ENCODE measurements at regions not wholly inside any gene's neighbourhood (a gene's known extent, or its start where the extent isn't known, plus 50 kb on each side); places are given as distances from the start of the nearest gene placed in this dataset.
A peak's percentile ranks its signal among the peaks of the same experiment; 100 is the strongest.

DNA sequence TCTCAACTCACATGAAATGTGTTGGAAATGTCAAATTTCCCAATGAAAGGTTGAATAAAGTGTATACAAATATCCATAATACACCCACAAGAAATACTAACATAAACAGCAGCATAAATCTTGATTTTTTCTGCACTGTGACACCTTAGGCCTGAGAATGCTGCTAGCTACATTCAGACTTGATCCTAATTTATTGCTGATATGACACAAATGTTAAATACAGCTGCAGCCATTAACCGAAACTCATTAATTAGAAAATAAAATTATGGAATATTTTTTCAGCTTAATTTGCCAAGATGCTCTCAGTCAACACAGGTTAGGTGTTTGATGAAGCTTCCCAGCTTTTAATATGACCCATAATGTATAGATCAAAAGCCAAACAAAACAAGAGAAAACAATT is 914.3 kb upstream of the C9orf72 start:
- H3K4me3 ChIP-seq (replicated peaks in 1 of 3; ENCODE audit: insufficient read depth in 1 of 3, low read depth in 2 of 3, low read length in 3 of 3): no peak overlapping the region
- no peaks in the 10 kb centered on the region for H4K20me1 ChIP-seq (ENCODE audit: insufficient read depth, low read length)
- no TSS peak for BruUV-seq (replicated peaks)
- no peak overlapping the region for H2AFZ ChIP-seq (ENCODE audit: low read length)
- DNase-seq (ENCODE audit: low spot score) (no peak), ATAC-seq (no peak), FAIRE-seq (no peak)
- H3K27me3 ChIP-seq (ENCODE audit: control insufficient read depth in 1 of 2, insufficient read depth in 2 of 2, low read length in 2 of 2): no peaks in the 10 kb centered on the region
- H3K36me3 ChIP-seq (replicated peaks in 1 of 2; ENCODE audit: control insufficient read depth in 1 of 2, insufficient read depth in 2 of 2, low read length in 2 of 2): no peaks in the 10 kb centered on the region
- no peak overlapping the region for H3K27ac ChIP-seq (ENCODE audit: extremely low read length, insufficient read depth, low read length)
- H3K9ac ChIP-seq (ENCODE audit: insufficient read depth, low read depth, low read length): no peak overlapping the region
- POLR2A ChIA-PET: no interaction called here
- TF ChIP-seq MAFF (IDR thresholded peaks at IDR 0.05; ENCODE audit: low read depth, low read length) (peak; percentile 87), MAFK (conservative IDR thresholded peaks at IDR 0.05 in 1 of 2, IDR thresholded peaks at IDR 0.05 in 1 of 2; ENCODE audit: low read length in 2 of 2) (peak; percentile 78 to 89), AGO2 (optimal IDR thresholded peaks at IDR 0.05; ENCODE audit: low read depth, low read length) (no peak), HMGA1 (CRISPR knock-in tag; conservative IDR thresholded peaks at IDR 0.05) (no peak), MBNL3 (CRISPR knock-in tag; conservative IDR thresholded peaks at IDR 0.05) (no peak), ZNF598 (CRISPR knock-in tag; IDR thresholded peaks at IDR 0.05; ENCODE audit: borderline replicate concordance) (no peak), SUZ12 (IDR thresholded peaks at IDR 0.05; ENCODE audit: low read depth, low read length) (no peak), MEIS1 (CRISPR knock-in tag; IDR thresholded peaks at IDR 0.05; ENCODE audit: borderline replicate concordance) (no peak), CBX2 (IDR thresholded peaks at IDR 0.05; ENCODE audit: low read depth, low read length) (no peak), CBX2 (CRISPR knock-in tag; IDR thresholded peaks at IDR 0.05; ENCODE audit: low read depth) (no peak), ZBTB40 (IDR thresholded peaks at IDR 0.05) (no peak), ZBTB40 (CRISPR knock-in tag; IDR thresholded peaks at IDR 0.05) (no peak), ZSCAN29 (CRISPR knock-in tag; conservative IDR thresholded peaks at IDR 0.05) (no peak), KDM5B (CRISPR knock-in tag; IDR thresholded peaks at IDR 0.05; ENCODE audit: borderline replicate concordance) (no peak), ZNF672 (CRISPR knock-in tag; IDR thresholded peaks at IDR 0.05) (no peak), ZNF180 (CRISPR knock-in tag; IDR thresholded peaks at IDR 0.05; ENCODE audit: borderline replicate concordance, low read depth) (no peak)
- TF ChIP-seq, protein P1, sequence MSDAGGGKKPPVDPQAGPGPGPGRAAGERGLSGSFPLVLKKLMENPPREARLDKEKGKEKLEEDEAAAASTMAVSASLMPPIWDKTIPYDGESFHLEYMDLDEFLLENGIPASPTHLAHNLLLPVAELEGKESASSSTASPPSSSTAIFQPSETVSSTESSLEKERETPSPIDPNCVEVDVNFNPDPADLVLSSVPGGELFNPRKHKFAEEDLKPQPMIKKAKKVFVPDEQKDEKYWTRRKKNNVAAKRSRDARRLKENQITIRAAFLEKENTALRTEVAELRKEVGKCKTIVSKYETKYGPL (CRISPR knock-in tag; IDR thresholded peaks at IDR 0.05): no peak
- TF ChIP-seq, protein P2, sequence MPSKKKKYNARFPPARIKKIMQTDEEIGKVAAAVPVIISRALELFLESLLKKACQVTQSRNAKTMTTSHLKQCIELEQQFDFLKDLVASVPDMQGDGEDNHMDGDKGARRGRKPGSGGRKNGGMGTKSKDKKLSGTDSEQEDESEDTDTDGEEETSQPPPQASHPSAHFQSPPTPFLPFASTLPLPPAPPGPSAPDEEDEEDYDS (CRISPR knock-in tag; IDR thresholded peaks at IDR 0.05): no peak
- H3K79me2 ChIP-seq (ENCODE audit: insufficient read depth, low read length): no peaks in the 10 kb centered on the region
- WGBS (ENCODE audit: low lambda C conversion rate): 4% methylated on average over 1 of the region's 1 CpG
- no peaks in the 10 kb centered on the region for H3K4me1 ChIP-seq (ENCODE audit: insufficient read depth, low read length)
- H3K9me3 ChIP-seq (ENCODE audit: low read length): no peaks in the 10 kb centered on the region
- no peak overlapping the region for H3K4me2 ChIP-seq (ENCODE audit: low read depth, low read length)
- in situ Hi-C loops (cut with HindIII; ENCODE audit: extremely low pct_ligation_motif_present, low pct_unique_long_range_greater_than_20kb): no loop called here
- intact Hi-C loops (cut with micrococcal nuclease; ENCODE audit: unreplicated experiment): no loop called here
- CTCF ChIA-PET (ENCODE audit: low intra/inter-chr PET ratio, low total read pairs): no interaction called here
